ENCODE measurements at regions not wholly inside any gene's neighbourhood (a gene's known extent, or its start where the extent isn't known, plus 50 kb on each side); places are given as distances from the start of the nearest gene placed in this dataset.

DNA sequence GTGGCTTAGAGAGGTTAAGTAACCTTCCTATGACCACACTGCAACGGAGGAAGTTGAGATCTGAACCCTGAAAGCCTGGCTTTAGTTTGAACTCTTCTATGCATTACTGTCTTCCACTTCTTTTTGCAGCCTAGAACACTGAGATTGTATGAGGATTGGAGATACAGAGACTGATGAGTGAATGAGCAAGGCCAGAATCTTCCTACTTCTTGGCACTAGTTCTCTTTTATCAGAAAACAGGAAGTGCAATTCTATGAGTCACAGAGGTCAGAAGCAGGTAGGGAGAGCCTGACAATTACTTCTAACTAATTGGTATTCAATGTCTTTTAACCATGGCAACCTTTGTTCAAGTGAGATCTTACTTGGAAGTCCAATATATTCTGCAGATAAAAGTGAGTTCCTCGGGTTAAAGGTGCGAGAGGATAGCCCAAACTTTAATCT, 219.0 kb downstream of the SHQ1 start:
- TF ChIP-seq FOSL2 (IDR thresholded peaks at IDR 0.05), result no peak
- TF ChIP-seq FOSL2 (CRISPR knock-in tag; IDR thresholded peaks at IDR 0.05), result no peak
- TF ChIP-seq, protein P1, sequence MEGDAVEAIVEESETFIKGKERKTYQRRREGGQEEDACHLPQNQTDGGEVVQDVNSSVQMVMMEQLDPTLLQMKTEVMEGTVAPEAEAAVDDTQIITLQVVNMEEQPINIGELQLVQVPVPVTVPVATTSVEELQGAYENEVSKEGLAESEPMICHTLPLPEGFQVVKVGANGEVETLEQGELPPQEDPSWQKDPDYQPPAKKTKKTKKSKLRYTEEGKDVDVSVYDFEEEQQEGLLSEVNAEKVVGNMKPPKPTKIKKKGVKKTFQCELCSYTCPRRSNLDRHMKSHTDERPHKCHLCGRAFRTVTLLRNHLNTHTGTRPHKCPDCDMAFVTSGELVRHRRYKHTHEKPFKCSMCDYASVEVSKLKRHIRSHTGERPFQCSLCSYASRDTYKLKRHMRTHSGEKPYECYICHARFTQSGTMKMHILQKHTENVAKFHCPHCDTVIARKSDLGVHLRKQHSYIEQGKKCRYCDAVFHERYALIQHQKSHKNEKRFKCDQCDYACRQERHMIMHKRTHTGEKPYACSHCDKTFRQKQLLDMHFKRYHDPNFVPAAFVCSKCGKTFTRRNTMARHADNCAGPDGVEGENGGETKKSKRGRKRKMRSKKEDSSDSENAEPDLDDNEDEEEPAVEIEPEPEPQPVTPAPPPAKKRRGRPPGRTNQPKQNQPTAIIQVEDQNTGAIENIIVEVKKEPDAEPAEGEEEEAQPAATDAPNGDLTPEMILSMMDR (IDR thresholded peaks at IDR 0.05), result no peak
- TF ChIP-seq EP300 (IDR thresholded peaks at IDR 0.05), result no peak
